ENCODE measurements at regions not wholly inside any gene's neighbourhood (a gene's known extent, or its start where the extent isn't known, plus 50 kb on each side); places are given as distances from the start of the nearest gene placed in this dataset.
"Not testable (repeated sequence)": the region's sequence is repeated elsewhere in the genome, so short reads cannot be mapped to it uniquely, and the experiment has no call there.

- no peak for DNase-seq
These were observed 491.8 kb downstream of the PCNX1 start for GRCh38 chr14:71399057-71399487.

GRCh38 chr14:71400871-71401321 is 493.6 kb downstream of the PCNX1 start:
- DNase-seq = no peak

- DNase-seq = not testable (repeated sequence)
These were observed 495.2 kb downstream of the PCNX1 start for GRCh38 chr14:71402415-71402814.

- no peak for DNase-seq
These were observed 496.4 kb downstream of the PCNX1 start for GRCh38 chr14:71403656-71404055.

DNA sequence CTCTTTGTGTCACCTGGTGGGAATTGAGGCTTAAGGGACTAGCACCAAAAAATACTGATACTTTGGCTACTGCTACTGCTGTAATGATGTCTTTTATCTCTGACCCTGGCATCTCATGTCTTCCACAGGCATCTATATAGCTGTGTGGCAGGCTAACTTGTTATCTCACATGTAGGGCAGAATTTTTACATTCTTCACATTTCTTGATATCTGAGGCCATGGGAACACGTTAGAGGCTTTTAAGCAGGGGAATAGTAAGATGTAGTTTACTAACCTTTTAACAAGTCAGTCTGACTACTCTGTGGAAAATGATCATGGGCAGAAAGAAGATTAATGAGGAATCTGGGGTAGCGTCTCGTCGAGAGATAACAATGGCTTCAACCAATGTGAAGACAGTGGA is 498.4 kb downstream of the PCNX1 start:
- no peak for DNase-seq

GRCh38 chr14:71408362-71409030 is 501.2 kb downstream of the PCNX1 start:
- no peak for DNase-seq

DNA sequence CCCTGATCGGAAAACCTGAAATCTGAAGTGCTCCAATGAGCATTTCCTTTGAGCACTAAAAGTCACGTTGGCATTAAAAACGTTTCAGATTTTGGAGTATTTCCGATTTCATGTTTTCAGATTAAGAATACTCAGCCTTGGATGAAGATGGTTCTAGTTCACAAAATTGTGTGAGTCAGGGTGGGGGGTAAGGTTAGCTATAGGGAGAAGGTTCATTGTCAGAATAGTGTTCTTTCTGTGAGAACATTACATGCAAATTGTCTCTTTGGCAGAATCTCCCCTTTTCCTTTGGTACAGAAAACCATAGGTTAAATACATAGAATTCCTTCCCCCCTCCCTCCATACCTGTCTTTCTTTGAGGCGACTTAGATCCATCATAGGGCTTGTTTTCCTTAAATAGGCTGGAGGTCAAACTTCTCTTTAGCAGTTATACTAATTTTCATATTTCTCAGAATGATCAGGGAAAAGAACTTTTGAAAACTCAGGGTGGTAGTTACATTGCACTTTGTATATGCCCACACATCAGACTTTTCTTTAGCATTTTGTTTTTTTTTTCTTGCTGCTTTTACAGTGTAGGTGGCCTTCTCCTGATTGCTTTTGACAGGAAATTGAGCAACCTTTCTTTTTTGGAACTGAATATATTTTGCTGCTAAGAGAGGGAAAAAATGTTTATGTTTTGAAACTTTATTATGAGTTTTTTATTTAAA is 503.5 kb downstream of the PCNX1 start:
- no peak for DNase-seq

GRCh38 chr14:71411285-71411595 is 504.0 kb downstream of the PCNX1 start:
- DNase-seq = no peak

DNA sequence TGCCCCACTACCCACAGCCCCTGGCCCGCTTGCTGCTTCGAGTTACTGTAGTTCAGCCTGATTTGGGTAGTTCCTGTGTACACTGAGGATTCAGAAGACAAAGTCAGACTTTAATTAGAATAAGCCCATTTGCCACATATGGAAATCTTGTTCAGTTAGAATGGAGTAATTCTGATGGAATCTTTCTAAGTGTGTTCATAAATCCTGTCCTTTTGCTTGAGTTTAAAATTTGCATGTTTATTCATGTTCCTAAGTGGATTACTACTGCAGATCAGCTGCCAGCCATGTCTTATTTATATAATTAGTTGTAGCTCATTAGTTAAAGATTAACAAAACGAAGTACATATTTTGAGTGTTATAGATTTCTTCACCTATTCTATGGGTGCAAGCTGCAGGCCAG is 504.5 kb downstream of the PCNX1 start:
- no peak for DNase-seq

DNA sequence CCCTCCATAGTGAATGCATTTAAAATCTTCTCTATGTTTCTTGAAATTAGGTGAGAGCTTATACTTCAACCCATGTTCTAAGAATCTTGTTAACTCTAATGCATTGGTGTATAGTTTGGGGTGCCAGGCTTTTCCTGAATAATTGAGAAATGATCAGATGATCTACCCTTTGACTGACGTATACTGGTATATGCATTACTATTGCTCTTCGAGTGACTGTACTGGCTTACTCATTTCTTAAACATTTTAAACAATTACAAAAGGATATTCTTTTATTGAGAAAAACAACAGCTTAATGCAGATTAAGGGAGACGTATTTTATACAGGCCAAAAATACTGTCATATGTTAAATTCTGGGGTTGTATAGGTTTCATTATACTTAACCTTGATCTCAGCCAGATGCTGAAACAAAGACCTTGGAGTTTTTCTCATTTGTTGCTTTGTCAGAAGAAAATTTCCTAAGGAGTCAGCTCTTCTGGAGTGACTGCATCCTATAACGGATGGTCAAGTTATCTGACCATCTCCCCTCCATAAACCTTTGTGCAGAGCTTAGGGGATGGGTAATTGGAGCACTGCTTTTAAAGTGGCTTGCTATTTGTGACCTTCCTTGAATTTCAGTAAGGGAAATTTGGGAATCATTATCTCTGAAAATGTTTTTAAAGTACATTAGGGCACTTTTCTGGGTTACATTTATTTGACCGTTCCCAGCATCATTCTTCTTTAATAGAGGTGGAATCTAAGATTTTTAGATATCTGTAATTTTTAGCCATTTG is 507.6 kb downstream of the PCNX1 start:
- no peak for DNase-seq

DNA sequence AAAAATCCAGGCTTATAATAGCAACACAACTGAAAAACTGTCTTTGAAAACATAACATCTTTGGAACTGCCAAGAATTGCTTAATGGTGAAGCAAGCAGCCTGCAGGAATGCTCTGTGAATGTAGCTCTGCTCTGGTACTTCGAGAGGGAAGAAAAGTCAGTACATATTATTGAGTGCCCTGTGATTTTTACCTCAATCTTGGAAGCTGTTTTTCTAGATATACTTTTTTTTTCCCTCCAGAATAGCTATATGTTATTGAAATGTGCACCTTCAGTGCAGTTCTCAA is 508.1 kb downstream of the PCNX1 start:
- no peak for DNase-seq

DNA sequence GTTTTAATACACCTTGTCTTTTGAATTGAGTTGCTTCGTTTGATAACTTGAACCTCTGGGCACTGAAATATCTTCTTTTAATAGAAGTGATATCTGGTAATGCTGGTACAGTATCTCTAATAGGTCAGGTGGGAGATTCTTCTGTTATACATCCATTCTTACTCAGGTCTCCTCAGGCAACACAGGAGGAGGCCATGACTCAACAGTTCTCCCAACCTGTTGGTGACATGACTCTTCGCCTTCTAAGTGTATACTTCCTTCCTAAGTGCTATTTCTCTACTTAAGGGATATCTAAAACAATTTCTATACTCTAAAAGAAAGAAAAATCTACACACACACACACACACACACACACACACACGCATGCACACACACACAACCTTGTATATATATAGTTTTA is 509.1 kb downstream of the PCNX1 start:
- DNase-seq = no peak

- no peak for DNase-seq
These were observed 511.4 kb downstream of the PCNX1 start for GRCh38 chr14:71418532-71419245.

DNA sequence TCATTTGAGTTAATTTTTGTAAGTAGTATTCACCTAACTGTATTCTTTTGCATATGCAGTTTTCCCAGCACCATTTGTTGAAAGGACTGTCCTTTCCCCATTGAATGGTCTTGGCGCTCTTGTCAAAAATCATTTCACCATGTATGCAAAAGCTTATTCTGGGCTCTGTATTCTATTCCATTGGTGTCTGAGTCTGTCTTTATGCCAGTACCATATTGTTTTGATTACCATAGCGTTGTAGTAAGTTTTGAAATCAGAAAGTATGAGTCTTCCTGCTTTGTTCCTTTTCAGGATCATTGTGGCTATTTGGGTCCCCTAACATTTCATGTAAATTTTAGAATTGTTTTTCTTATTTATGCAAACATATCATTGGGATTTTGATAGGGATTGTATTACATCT is 508.7 kb upstream of the RGS6 start:
- DNase-seq = no peak

GRCh38 chr14:71424941-71425340 is 507.3 kb upstream of the RGS6 start:
- no peak for DNase-seq

- no peak for DNase-seq
These were observed 506.2 kb upstream of the RGS6 start for GRCh38 chr14:71426001-71426400.

DNA sequence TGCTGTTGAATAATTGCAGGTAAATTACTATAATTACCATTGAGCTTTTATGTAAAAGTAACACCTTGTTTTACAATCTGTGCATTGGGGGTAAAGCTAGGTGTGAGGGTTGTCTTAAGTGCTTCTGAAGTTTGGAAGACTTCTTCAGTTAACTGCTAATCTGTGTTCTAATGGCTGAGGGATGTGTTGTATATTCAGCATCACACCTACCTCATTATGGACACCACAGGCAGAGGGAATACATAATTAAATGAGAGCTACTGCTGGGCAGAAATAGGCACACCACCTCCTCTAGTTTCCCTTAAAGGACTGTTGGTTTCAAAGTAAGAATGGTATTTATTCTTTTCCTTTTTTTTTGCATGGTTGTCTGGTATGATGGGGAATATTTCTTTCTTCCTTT is 502.3 kb upstream of the RGS6 start:
- no peak for DNase-seq

- DNase-seq = no peak
These were observed 501.9 kb upstream of the RGS6 start for GRCh38 chr14:71430321-71430677.

- no peak for DNase-seq
These were observed 501.4 kb upstream of the RGS6 start for GRCh38 chr14:71430678-71431376.

- DNase-seq = no peak
These were observed 499.7 kb upstream of the RGS6 start for GRCh38 chr14:71432334-71433110.

GRCh38 chr14:71433303-71433702 is 498.9 kb upstream of the RGS6 start:
- no peak for DNase-seq

- DNase-seq = not testable (repeated sequence)
These were observed 496.6 kb upstream of the RGS6 start for GRCh38 chr14:71435641-71436040.

Measured in left hindlimb (tissue), 1 donor.